ENCODE measurements at regions not wholly inside any gene's neighbourhood (a gene's known extent, or its start where the extent isn't known, plus 50 kb on each side); places are given as distances from the start of the nearest gene placed in this dataset.

GRCh38 chr2:134120733-134121630, 132.9 kb upstream of the MGAT5 start:
- Histone ChIP-seq H3K9me3 (no peaks in the 10 kb centered on the region), H3K27ac (peak overlapping the region; percentile 86 to 96 (median 94)), H3K4me1 (peaks cover 14 to 68% (median 59%) of the 10 kb centered on the region in 12 donors), H3K4me3 (peak overlapping the region; percentile 73 to 99 (median 97)), H3K36me3 (no peaks in the 10 kb centered on the region), H3K27me3 (no peaks in the 10 kb centered on the region)
- 0 to 1% (median 0%) methylated on average over 32 to 84 of the region's 84 CpGs for WGBS, 4 donors
- intact Hi-C loops (cut with DNase I): loop anchor here in 6 of 10 donors (2.0 to 10.0 kb wide), 5 partner anchors 51 to 124 kb away; no protein-coding TSS in a partner anchor
- ATAC-seq (peak; percentile 17 to 81 (median 72)), DNase-seq (peak; percentile 77 to 87 (median 80))
- TF ChIP-seq CTCF (IDR thresholded peaks at IDR 0.05): no peak
- TF ChIP-seq POLR2A (IDR thresholded peaks at IDR 0.05): no peak

- no peaks in the 10 kb centered on the region for H3K36me3 ChIP-seq
- peak overlapping the region in 2 of 12 donors; percentile 15 to 91 for H3K4me3 ChIP-seq
- no peak for ATAC-seq
- no peaks in the 10 kb centered on the region for H3K9me3 ChIP-seq
- DNase-seq: no peak
- peak overlapping the region in 2 of 12 donors; percentile 7 to 17 for H3K27ac ChIP-seq
- 41 to 82% (median 51%) methylated on average over 1 to 3 of the region's 3 CpGs for WGBS, 4 donors
- intact Hi-C loops (cut with DNase I): loop anchor here in 6 of 10 donors (5.0 to 10.0 kb wide), 4 partner anchors 50 to 122 kb away; no protein-coding TSS in a partner anchor
- no peak for TF ChIP-seq POLR2A (IDR thresholded peaks at IDR 0.05)
- TF ChIP-seq CTCF (IDR thresholded peaks at IDR 0.05): no peak
- peaks cover 21 to 83% (median 74%) of the 10 kb centered on the region in 12 donors for H3K4me1 ChIP-seq
- H3K27me3 ChIP-seq: no peaks in the 10 kb centered on the region
These were observed 131.3 kb upstream of the MGAT5 start for GRCh38 chr2:134122610-134123009.

DNA sequence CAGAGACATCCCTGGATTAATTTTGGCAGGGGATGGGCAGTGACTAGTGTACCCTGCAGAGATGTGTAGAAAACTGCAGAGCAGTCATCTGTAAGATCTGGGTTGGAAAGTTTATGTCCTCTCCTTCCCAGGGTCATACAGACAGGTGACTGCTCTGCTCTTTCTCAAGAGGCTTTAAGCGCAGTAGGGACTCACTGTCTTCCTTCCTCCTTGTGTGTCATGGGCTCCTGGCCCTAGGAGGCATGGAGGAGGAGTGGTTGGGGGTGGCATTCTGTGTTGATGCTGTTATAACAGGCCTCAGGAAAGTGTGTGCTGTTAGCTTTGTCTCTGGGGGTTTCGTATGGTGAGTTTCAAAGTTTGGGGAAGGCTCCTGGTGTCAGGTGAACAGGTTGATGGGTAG, 130.5 kb upstream of the MGAT5 start:
- Histone ChIP-seq H3K4me1 (peaks cover 21 to 84% (median 78%) of the 10 kb centered on the region in 12 donors), H3K36me3 (no peaks in the 10 kb centered on the region), H3K4me3 (no peak overlapping the region), H3K27ac (peak overlapping the region in 1 of 12 donors; percentile 14), H3K9me3 (no peaks in the 10 kb centered on the region), H3K27me3 (no peaks in the 10 kb centered on the region)
- 72 to 93% (median 82%) methylated on average over 2 of the region's 2 CpGs for WGBS, 4 donors
- TF ChIP-seq POLR2A (IDR thresholded peaks at IDR 0.05): no peak
- TF ChIP-seq CTCF (IDR thresholded peaks at IDR 0.05): no peak
- no peak for DNase-seq
- intact Hi-C loops (cut with DNase I): loop anchor here in 6 of 10 donors (5.0 to 10.0 kb wide), 4 partner anchors 49 to 121 kb away; no protein-coding TSS in a partner anchor
- no peak for ATAC-seq
